ENCODE measurements at regions not wholly inside any gene's neighbourhood (a gene's known extent, or its start where the extent isn't known, plus 50 kb on each side); places are given as distances from the start of the nearest gene placed in this dataset.
A peak's percentile ranks its signal among the peaks of the same experiment; 100 is the strongest.
"Not testable (repeated sequence)": the region's sequence is repeated elsewhere in the genome, so short reads cannot be mapped to it uniquely, and the experiment has no call there.

DNA sequence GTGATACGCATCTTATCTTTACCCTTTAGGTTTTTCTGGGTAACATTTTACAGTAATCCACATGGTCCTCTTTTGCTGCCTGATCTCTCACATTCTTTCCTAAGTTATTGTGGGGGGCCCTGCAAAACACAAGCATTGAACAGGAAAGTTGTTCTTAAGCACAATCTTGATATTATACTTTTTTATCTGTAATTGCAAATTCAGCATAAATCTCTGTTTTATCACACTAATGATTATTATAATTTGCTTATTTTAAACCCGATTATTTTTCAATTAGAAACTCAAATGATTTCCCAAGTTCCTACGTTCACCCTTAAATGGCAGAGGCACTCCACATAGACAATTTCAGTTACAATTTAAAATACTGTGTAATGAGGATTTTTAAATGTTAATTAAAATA, 386.0 kb upstream of the GYPC start:
- DNase-seq = no peak

- no peak for DNase-seq
Measured at GRCh38 chr2:126270587-126270986, 385.4 kb upstream of the GYPC start.

- DNase-seq = no peak
Measured at GRCh38 chr2:126272401-126272800, 383.6 kb upstream of the GYPC start.

DNA sequence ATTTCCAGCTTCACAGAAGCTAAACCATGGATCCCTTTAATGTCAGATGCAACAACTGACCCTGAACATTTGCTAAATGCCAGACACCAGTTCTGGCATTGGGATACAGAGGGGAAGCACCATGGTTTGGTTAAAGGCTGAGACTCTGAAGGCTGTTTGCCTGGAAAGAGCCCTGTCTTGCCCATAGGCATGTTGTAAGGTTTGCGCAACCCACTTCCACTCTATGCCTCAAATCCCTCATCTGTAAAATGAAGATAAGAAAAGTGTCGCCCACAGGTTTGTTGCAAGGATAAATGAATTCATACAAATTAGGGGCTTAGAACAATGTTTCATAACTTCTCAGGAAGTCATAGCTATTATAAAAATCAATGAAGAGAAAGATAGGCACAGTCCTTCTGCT, 380.9 kb upstream of the GYPC start:
- DNase-seq = peak; percentile 70

GRCh38 chr2:126276268-126276667, 379.7 kb upstream of the GYPC start:
- DNase-seq = not testable (repeated sequence)

DNA sequence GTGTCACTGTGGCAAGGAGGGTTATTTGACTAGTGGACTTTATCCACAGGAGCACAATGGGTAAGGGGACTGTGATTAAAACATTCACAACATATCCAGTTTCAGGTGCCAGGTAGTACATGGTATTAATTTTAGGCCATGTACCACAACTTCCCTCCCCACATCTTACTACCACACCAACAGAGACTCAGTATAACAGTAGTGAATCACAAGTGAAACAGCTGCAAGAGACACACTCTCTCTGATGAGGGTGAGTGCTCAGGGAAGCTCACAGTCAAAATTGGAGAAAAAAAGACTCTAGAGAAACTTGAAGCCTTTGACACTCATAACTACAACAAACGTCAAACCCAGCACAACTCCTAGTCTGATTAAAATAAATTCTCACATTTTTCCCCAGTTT, 367.6 kb upstream of the GYPC start:
- no peak for DNase-seq

- not testable (repeated sequence) for DNase-seq
Measured at GRCh38 chr2:126293962-126294361, 362.0 kb upstream of the GYPC start.

GRCh38 chr2:126299469-126299976, 356.4 kb upstream of the GYPC start:
- DNase-seq = no peak

- no peak for DNase-seq
Measured at GRCh38 chr2:126300348-126300747, 355.6 kb upstream of the GYPC start.

DNA sequence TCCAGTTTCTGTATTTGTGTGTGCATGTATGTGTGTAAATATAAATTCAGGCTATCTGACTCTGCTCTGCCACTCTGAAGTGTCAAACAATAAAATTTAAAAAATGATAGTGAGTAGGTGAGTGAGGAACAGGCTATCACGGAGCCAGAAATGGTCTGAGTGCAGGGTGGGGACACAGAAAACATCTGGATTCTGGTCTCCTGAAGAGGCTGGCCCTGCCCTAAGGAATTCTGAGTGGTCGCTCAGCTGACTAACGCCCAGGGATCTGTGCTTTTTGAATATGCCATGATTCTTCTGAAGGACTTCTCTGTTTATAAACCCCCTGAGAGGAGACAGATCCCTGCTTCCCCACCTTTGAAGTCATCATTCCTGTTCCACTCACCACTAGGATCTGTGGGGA, 353.9 kb upstream of the GYPC start:
- DNase-seq = no peak

DNA sequence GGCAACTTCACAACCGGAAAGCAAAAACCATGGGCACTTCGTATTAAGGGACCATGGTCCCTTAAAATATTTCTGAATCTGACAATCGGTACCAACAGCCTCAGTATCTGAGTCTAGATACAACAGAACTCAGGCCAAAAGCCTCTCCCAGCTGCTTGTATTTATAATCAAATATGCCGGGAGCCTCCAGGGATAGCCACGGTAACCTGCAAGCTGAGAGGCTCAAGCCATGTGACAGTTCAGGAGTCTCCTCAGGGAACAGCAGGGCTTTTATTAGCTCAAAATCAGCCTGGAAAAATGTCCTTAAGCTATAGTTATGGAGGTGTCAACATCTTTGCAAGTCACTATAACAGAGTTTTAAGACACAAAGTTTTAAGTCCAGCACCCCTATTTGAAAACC, 352.8 kb upstream of the GYPC start:
- DNase-seq = no peak

DNA sequence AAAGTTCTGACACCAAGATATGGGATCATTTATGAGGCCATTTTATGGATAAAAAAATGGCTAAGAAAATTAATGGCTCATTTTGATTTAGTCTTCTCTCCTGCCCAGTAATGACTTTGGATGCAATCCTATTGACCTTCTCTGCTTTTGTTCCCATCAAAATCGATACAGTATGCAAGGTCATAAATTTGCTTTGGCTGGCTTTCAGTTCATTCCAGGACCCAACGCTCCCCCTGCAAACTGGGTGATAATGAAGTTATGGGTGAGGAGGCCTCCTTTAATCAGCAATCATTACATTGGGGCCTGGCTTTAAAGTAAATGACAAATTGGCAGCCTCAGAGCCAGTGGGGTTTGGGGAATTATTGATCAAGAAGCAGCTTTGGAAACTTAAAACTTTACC, 351.8 kb upstream of the GYPC start:
- DNase-seq = no peak

DNA sequence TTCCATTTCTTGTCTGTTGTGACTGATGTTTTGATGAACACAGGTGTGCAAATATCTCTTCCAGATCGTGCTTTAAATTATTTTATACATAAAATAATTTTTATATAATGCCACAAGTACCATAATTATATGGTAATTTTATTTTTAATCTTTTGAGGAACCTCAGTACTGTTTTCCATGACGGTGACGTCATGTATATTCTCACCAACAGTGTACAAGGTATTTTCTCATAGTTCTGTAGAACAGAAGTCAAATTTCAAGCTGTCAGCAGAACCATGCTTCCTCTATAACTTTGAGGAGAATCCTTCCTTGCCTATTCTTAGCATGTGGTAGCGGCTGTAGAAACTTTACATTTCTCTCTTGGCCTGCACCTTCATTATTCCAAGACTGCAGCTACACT, 349.4 kb upstream of the GYPC start:
- no peak for DNase-seq

GRCh38 chr2:126307740-126308139, 348.2 kb upstream of the GYPC start:
- DNase-seq = no peak

DNA sequence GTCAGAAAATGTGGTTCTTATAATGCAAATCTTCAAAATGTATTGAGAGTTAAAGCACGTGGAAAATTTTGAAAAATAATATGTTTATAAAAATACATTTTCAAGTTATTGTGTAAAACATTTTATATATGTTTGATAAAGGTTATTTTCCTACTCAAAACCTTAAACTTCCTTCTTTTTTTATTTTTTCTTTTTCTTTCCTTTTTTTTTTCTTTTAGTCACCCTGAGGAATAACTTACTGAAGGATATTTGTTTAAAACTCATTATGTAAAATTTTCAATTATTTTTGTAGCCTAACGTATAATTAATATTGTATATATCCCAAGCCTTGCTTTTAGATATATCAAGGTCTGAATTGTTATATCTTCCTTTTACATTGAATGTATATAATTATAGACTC, 346.8 kb upstream of the GYPC start:
- DNase-seq = no peak

DNA sequence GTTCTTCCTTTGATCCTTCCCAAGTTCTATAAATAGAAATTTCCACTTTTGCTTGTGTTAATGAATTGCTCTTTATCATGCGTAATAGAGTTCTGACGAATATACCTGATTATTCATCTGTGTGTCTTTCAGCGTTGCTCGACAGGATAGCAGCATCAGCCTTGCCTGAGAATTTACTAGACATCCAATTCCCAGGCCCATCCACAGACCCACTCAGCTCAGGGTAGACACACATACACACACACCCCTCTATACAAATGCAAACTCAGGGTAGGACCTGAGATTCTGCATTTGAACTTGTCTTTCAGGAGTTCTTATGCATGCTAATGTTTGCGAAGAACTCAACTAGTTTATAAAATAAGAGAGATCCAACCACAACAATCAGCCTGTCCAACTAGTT, 343.4 kb upstream of the GYPC start:
- no peak for DNase-seq

GRCh38 chr2:126315828-126316227, 340.1 kb upstream of the GYPC start:
- DNase-seq = no peak

DNA sequence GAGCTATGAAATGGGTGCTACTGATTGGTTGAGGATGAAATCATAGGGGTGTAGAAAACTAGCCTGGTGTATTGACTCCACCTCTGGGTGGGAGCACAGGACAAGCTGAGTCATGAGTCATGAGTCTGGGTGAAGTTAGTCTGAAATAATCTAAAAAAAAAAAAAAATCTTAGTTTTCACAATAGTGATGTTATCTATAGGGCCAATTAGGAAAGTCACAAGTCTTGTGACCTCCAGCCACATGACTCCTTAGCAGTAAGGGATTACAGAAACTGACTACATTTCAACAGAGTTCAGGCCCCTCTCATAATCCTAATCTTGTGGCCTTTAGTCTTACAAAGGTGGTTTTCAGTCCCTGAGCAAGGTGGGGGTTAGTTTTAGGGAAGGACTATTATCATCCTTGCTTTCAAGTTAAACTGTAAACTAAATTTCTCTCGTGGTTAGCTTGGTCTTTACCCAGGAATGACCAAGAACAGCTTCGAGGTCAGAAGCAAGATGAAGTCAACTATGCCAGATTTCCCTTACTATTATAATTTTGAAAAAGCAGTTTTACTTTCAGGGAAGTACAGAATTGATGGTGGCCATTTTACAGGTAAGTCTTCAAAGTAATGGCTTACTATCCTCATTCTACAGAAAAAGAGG, 338.0 kb upstream of the GYPC start:
- DNase-seq = peak; percentile 77

DNA sequence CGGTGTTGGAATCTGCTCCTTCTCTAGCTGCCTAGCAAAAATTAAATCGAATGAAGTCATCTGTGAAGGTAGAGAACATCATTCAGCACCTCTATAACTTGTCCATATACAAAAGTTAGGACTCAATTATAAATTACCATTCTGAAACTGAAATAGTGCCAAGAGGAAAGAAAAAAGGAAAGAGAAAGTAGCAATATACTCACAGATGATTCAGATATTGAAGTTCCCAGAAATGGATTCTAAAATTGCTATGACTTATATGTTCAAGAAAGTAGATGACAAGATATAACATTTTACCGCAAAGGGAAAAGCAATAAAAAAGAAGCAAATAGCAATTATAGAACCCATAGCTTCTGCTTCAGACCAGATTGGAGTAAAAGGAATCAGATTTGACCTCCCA, 333.6 kb upstream of the GYPC start:
- peak; percentile 31 for DNase-seq

DNA sequence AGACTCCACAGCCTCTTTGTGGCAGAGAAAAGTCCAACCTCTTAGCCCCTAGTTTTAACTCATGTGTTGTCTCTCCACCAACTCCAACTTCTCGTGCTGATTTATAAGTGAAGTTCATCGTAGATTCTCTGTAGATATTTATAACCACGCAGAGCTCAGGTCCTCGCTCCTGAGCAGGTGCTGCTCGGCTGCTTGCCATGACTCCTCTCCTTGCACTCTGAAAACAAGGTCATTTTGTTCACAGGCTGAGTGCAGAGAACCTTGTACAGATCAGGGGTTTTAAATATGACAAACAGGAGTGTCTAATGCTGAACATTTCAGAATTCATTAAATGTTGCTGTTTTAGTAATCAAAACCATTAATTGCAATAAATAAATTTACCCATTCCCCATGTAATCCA, 330.8 kb upstream of the GYPC start:
- no peak for DNase-seq

DNA sequence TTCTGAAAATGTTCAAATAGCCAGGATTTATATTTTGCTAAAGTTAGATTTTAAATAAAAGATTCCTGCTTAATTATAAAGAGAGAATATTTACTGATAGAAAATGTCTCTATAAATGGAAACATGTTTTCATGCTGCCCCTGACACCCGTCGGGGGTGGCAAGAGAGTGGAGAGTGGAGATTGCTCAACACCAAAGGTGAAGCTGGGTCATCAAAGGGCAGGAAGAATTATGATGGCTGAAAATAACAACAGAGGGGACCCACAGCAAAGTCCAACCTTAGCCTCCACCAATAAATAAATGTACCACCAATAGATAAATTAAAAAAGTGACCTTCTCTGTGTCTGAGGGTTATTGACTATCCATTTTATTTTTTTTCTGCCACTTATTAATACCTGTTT, 326.8 kb upstream of the GYPC start:
- DNase-seq = no peak

DNA sequence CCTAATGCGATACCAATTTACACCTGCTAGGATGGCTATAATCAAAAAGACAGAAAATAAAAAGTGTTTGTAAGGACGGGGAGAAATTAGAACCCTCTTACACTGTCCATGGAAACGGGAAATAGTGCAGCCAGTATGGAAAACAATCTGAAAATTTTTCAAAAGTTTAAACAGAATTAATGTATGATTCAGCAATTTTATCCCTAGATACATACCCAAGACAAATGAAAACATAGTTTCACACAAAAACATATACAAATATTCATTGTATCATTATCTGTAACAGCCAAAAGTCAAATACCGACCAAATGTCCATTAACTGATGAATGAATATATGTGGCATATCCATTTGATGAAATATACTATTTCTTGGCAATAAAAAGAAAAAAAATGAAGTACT, 313.5 kb upstream of the GYPC start:
- no peak for DNase-seq

- DNase-seq = no peak
Measured at GRCh38 chr2:126343136-126343535, 312.8 kb upstream of the GYPC start.

GRCh38 chr2:126344493-126344892, 311.5 kb upstream of the GYPC start:
- peak; percentile 88 for DNase-seq

DNA sequence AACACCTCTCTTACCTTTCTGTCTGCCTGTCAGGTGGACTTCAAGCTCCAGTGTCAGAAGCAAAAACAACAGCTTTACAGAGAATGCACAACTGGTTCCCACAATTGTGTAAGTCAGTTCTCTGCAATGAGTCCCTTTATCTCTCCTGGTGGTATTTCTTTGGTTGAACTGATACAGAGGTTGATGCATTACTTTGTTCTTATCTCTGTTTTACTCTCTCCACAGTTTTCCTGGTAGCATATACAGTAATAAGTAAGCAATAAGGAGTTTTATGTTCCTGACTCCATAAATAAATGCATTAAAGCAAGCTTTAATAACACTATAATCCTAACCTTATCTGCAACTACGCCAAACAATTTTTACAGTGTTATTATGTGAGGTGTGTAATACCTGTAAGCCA, 310.3 kb upstream of the GYPC start:
- peak; percentile 10 for DNase-seq

DNA sequence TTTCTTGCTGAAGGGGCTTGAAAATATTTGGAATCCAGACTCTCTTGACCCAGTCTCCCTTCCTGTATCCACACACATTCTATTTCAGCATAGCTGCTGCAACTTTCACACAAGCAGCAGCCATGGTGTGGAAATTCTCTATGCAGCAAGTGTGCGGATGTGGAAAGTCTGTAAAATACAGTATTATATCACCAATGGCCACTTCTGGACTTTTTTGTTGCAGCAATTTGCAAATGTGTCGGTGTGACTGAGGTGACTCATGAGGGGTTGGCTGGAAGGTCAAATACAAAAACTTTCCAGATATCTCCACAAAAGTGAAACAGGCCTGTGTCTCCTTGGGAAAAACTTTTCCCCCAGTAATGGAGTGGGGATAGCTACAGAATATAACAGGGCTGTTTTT, 299.3 kb upstream of the GYPC start:
- no peak for DNase-seq

All from OCI-M1 (cell line).